ENCODE measurements at regions not wholly inside any gene's neighbourhood (a gene's known extent, or its start where the extent isn't known, plus 50 kb on each side); places are given as distances from the start of the nearest gene placed in this dataset.

GRCh38 chr2:173657996-173658717 is 303.5 kb downstream of the CDCA7 start:
- TF ChIP-seq POLR2A (IDR thresholded peaks at IDR 0.05) (no peak), CTCF (IDR thresholded peaks at IDR 0.05) (no peak)
- ATAC-seq (peak in 2 of 4 donors; percentile 55 to 81), DNase-seq (peak in 1 of 5 donors; percentile 47)
- WGBS, 4 donors: 75 to 85% (median 81%) methylated on average over 10 of the region's 10 CpGs
- no peaks in the 10 kb centered on the region for H3K9me3 ChIP-seq
- H3K27me3 ChIP-seq: peaks cover 0 to 6% (median 0%) of the 10 kb centered on the region in 9 donors
- no peak overlapping the region for H3K4me3 ChIP-seq
- H3K27ac ChIP-seq: no peak overlapping the region
- no peaks in the 10 kb centered on the region for H3K4me1 ChIP-seq
- H3K36me3 ChIP-seq: no peaks in the 10 kb centered on the region
- intact Hi-C loops (cut with DNase I): no loop called here

- no peak for ATAC-seq
- intact Hi-C loops (cut with DNase I): no loop called here
- peaks cover 0 to 9% (median 0%) of the 10 kb centered on the region in 9 donors for H3K27me3 ChIP-seq
- DNase-seq: no peak
- no peak overlapping the region for H3K4me3 ChIP-seq
- no peaks in the 10 kb centered on the region for H3K9me3 ChIP-seq
- WGBS, 4 donors: 64 to 71% (median 67%) methylated on average over 2 of the region's 2 CpGs
- no peaks in the 10 kb centered on the region for H3K4me1 ChIP-seq
- no peak overlapping the region for H3K27ac ChIP-seq
- TF ChIP-seq POLR2A (IDR thresholded peaks at IDR 0.05) (no peak), CTCF (IDR thresholded peaks at IDR 0.05) (no peak)
- no peaks in the 10 kb centered on the region for H3K36me3 ChIP-seq
Observed at GRCh38 chr2:173658946-173659371, 304.3 kb downstream of the CDCA7 start.

GRCh38 chr2:173659509-173659908 is 304.8 kb downstream of the CDCA7 start:
- no peak overlapping the region for H3K27ac ChIP-seq
- no peaks in the 10 kb centered on the region for H3K9me3 ChIP-seq
- H3K27me3 ChIP-seq: peaks cover 0 to 9% (median 0%) of the 10 kb centered on the region in 9 donors
- intact Hi-C loops (cut with DNase I): no loop called here
- DNase-seq: no peak
- WGBS, 4 donors: 89 to 93% (median 91%) methylated on average over 8 of the region's 8 CpGs
- no peak for ATAC-seq
- TF ChIP-seq CTCF (IDR thresholded peaks at IDR 0.05): no peak
- no peak for TF ChIP-seq POLR2A (IDR thresholded peaks at IDR 0.05)
- no peaks in the 10 kb centered on the region for H3K4me1 ChIP-seq
- H3K4me3 ChIP-seq: no peak overlapping the region
- no peaks in the 10 kb centered on the region for H3K36me3 ChIP-seq

GRCh38 chr2:173661586-173661985 is 303.6 kb downstream of the SP3 start:
- Histone ChIP-seq H3K36me3 (no peaks in the 10 kb centered on the region), H3K9me3 (no peaks in the 10 kb centered on the region), H3K4me3 (no peak overlapping the region), H3K27ac (no peak overlapping the region), H3K4me1 (no peaks in the 10 kb centered on the region), H3K27me3 (peaks cover 0 to 9% (median 0%) of the 10 kb centered on the region in 9 donors)
- intact Hi-C loops (cut with DNase I): no loop called here
- DNase-seq (no peak), ATAC-seq (no peak)
- 75 to 89% (median 84%) methylated on average over 2 of the region's 2 CpGs for WGBS, 4 donors
- no peak for TF ChIP-seq POLR2A (IDR thresholded peaks at IDR 0.05)
- TF ChIP-seq CTCF (IDR thresholded peaks at IDR 0.05): no peak
